Spleen (tissue), 11 donors: ENCODE measurements at regions not wholly inside any gene's neighbourhood (a gene's known extent, or its start where the extent isn't known, plus 50 kb on each side); places are given as distances from the start of the nearest gene placed in this dataset.

ENCODE experiments used
- DNase-seq: peaks from one replicate; pipeline ENCODE4 v3.0.0-alpha.2; 2020
- H3K27ac ChIP-seq, 8 donors: fragments of 200-600 bp; sonication (generic) in 7 of 8; 1 replicate in 4 of 8; 2 replicates in 4 of 8; pipeline versions ENCODE4 v1.5.0 to v1.8.0; 2016 to 2021; ENCODE audit warnings: inconsistent platforms in 4 of 8, mild to moderate bottlenecking in 4 of 8, moderate library complexity in 1 of 8
- H3K27me3 ChIP-seq, 7 donors: fragments of 200-600 bp; sonication (generic) in 6 of 7; replicated peaks in 1 of 7; 1 replicate in 4 of 7; 2 replicates in 3 of 7; pipeline versions ENCODE4 v1.5.0 to v1.8.0; 2016 to 2021; ENCODE audit warnings: inconsistent platforms in 3 of 7, mild to moderate bottlenecking in 1 of 7
- H3K36me3 ChIP-seq, 6 donors: fragments of 200-600 bp; sonication (generic) in 5 of 6; 1 replicate in 4 of 6; 2 replicates in 2 of 6; pipeline versions ENCODE4 v1.5.0 to v1.8.0; 2016 to 2021; ENCODE audit warnings: inconsistent platforms in 2 of 6
- H3K4me1 ChIP-seq, 6 donors: fragments of 200-600 bp; sonication (generic) in 5 of 6; 1 replicate in 3 of 6; 2 replicates in 3 of 6; pipeline versions ENCODE4 v1.5.0 to v1.8.0; 2016 to 2021; ENCODE audit warnings: inconsistent platforms in 3 of 6
- H3K4me3 ChIP-seq, 8 donors: fragments of 200-600 bp; sonication (generic) in 7 of 8; 1 replicate in 4 of 8; 2 replicates in 4 of 8; pipeline versions ENCODE4 v1.5.0 to v1.8.0; 2016 to 2021; ENCODE audit warnings: inconsistent platforms in 4 of 8, mild to moderate bottlenecking in 4 of 8, moderate library complexity in 2 of 8
- H3K9me3 ChIP-seq, 8 donors: fragments of 200-600 bp; sonication (generic) in 7 of 8; 1 replicate in 4 of 8; 2 replicates in 4 of 8; pipeline versions ENCODE4 v1.5.0 to v1.8.0; 2016 to 2021; ENCODE audit warnings: inconsistent platforms in 4 of 8
- POLR2A ChIP-seq, 3 donors: fragments of 450-650 bp; IDR thresholded peaks; one replicate each; pipeline ENCODE4 v1.5.1; 2017; ENCODE audit warnings: antibody characterized with exemption in 3 of 3, mild to moderate bottlenecking in 1 of 3
- POLR2AphosphoS5 ChIP-seq, 3 donors: sonication (generic); formaldehyde crosslinking; IDR thresholded peaks; one replicate each; pipeline ENCODE4 v1.5.1; 2017; ENCODE audit warnings: antibody characterized with exemption in 3 of 3
- WGBS, 5 donors: extraction: QIAGEN DNeasy Blood & Tissue Kit in 3 of 5; methylation state at CpG; one replicate each; pipeline versions ENCODE4 v1.1.5 to v1.1.7; 2013 to 2018; 5-methylcytosine and 5-hydroxymethylcytosine counted together
- intact Hi-C: fragments of 100-400 bp; cut with DNase I; formaldehyde crosslinking; loops from one replicate; pipeline ENCODE4 v1.15.0; 2023; ENCODE audit warnings: low total_unique reads
- TF ChIP-seq, protein P1 (sequence below), 11 experiments: fragments of 200-600 bp in 7 of 11; fragments of 450-650 bp in 4 of 11; sonication (generic) in 4 of 11; IDR thresholded peaks in 8 of 11; conservative IDR thresholded peaks in 3 of 11; 1 replicate in 7 of 11; 2 replicates in 4 of 11; pipeline versions ENCODE4 v1.4.0 to v1.8.0; 2016 to 2021; ENCODE audit warnings: antibody characterized with exemption in 11 of 11, inconsistent platforms in 4 of 11, mild to moderate bottlenecking in 1 of 11
- donor health status: healthy with polysubstance abuse.
- donor health status: DM: no; HTN: no; CAD: no; lungs with moderate emphysema.
- donor health status: DM: no; HTN: no; CAD: no.
- donor health status: Bipolar disorder and iron deficiency.
- donor health status: healthy.
- donor health status: DM: no; HTN: no; CAD: no.
- donor health status: DM: yes; HTN: yes; CAD: no.

DNA sequence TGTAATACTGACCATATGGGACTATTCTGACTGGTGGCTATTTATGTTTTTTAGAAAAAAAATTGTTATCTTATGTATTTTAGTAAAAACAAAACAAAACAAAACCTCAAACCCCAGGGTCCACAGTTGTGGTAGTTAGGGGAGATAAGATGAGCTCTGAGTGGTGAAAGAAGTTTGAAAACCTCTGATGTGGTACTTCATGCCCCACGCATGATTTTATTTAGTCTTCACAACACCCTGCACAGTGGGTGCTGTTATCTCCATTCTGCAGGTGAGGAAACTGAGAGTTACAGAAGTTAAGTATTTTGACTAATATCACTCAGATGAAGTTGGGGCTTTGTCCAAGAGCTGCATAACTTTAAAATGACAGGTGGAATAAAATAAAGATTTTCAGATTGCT, 230.6 kb upstream of the TRPC5 start:
- 42 to 87% (median 75%) methylated on average over 1 of the region's 1 CpG for WGBS, 5 donors
- intact Hi-C loops = no loop called here
- H3K4me3 ChIP-seq = no peak overlapping the region

DNA sequence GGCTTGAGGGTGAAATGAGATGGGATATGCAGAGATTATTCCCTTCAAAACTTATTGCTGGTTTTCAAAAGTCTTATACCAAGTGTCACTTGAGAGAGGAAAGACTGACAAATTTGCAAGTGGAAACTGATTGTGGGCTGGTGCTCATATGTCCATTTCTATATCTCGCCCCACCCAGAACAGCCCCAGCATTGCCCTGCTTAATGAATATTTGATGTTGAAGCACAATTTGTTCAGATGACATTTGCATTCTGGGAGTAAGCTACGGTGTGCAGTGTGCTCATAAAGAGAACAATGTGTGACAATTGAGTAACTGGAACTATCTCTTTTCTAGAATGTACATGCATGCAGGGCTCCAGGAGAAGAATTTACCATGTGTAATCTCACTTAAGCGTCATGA, 223.5 kb upstream of the TRPC5 start:
- H3K4me3 ChIP-seq = no peak overlapping the region
- H3K36me3 ChIP-seq = no peaks in the 10 kb centered on the region
- 80 to 87% (median 80%) methylated on average over 3 of the region's 3 CpGs for WGBS, 5 donors
- H3K4me1 ChIP-seq = no peaks in the 10 kb centered on the region
- H3K9me3 ChIP-seq = no peaks in the 10 kb centered on the region
- H3K27me3 ChIP-seq = no peaks in the 10 kb centered on the region
- intact Hi-C loops = no loop called here
- no peak overlapping the region for H3K27ac ChIP-seq
- DNase-seq = no peak
- TF ChIP-seq, protein P1, sequence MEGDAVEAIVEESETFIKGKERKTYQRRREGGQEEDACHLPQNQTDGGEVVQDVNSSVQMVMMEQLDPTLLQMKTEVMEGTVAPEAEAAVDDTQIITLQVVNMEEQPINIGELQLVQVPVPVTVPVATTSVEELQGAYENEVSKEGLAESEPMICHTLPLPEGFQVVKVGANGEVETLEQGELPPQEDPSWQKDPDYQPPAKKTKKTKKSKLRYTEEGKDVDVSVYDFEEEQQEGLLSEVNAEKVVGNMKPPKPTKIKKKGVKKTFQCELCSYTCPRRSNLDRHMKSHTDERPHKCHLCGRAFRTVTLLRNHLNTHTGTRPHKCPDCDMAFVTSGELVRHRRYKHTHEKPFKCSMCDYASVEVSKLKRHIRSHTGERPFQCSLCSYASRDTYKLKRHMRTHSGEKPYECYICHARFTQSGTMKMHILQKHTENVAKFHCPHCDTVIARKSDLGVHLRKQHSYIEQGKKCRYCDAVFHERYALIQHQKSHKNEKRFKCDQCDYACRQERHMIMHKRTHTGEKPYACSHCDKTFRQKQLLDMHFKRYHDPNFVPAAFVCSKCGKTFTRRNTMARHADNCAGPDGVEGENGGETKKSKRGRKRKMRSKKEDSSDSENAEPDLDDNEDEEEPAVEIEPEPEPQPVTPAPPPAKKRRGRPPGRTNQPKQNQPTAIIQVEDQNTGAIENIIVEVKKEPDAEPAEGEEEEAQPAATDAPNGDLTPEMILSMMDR (IDR thresholded peaks at IDR 0.05 in 8 of 11, conservative IDR thresholded peaks at IDR 0.05 in 3 of 11) = no peak
- TF ChIP-seq POLR2AphosphoS5 (IDR thresholded peaks at IDR 0.05) (no peak), POLR2A (IDR thresholded peaks at IDR 0.05) (no peak)

More for the DNA sequence above, 230.6 kb upstream of the TRPC5 start:
- Histone ChIP-seq H3K9me3 (no peaks in the 10 kb centered on the region), H3K4me1 (no peaks in the 10 kb centered on the region), H3K27ac (no peak overlapping the region), H3K36me3 (no peaks in the 10 kb centered on the region), H3K27me3 (no peaks in the 10 kb centered on the region)
- no peak for TF ChIP-seq POLR2A (IDR thresholded peaks at IDR 0.05)
- no peak for TF ChIP-seq POLR2AphosphoS5 (IDR thresholded peaks at IDR 0.05)
- no peak for DNase-seq

DNA sequence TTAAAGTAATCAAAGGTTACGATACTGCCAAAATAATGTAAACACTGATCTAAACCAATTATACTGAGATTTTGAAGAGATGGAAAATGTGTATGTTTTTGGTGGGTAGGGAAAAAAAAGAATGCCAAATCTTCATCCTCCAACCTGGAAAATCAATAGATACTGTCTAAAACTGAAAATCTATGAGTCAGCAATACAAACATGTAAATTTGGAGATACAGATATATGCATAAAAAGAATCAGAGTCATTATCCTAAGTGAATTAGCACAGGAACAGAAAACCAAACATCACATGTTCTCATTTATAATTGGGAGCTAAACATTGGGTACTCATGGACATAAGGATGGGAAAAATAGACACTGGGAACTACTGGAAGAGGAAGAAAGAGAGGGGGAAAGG, 197.4 kb upstream of the TRPC5 start:
- H3K27ac ChIP-seq = no peak overlapping the region
- intact Hi-C loops = no loop called here
- 83 to 95% (median 90%) methylated on average over 1 of the region's 1 CpG for WGBS, 5 donors
- H3K9me3 ChIP-seq = no peaks in the 10 kb centered on the region
- no peak for DNase-seq
- TF ChIP-seq, protein P1 (IDR thresholded peaks at IDR 0.05 in 8 of 11, conservative IDR thresholded peaks at IDR 0.05 in 3 of 11) = no peak
- no peak for TF ChIP-seq POLR2AphosphoS5 (IDR thresholded peaks at IDR 0.05)
- TF ChIP-seq POLR2A (IDR thresholded peaks at IDR 0.05) = no peak
- no peaks in the 10 kb centered on the region for H3K36me3 ChIP-seq
- no peaks in the 10 kb centered on the region for H3K27me3 ChIP-seq
- no peak overlapping the region for H3K4me3 ChIP-seq
- H3K4me1 ChIP-seq = no peaks in the 10 kb centered on the region

DNA sequence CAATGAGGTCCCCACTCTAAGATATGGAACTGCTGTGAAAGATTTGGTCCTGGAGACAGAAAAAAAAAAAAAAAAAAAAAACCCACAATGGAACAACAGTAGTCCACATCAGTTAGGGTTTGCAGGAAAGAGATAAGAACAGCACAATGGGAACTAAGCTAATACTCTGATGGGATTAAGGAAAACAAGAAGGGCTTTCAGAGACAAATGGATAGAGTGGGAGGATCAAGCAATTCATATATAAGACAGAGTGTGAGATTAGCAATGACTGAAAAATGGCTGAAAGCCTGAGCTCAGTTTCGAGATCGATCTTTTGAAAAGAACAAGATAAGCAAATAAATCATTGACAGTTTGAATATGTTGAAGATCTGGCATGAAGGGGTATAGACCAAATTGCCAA, 188.4 kb upstream of the TRPC5 start:
- H3K4me3 ChIP-seq = no peak overlapping the region
- no peaks in the 10 kb centered on the region for H3K27me3 ChIP-seq
- H3K9me3 ChIP-seq = no peaks in the 10 kb centered on the region
- H3K27ac ChIP-seq = no peak overlapping the region
- no peaks in the 10 kb centered on the region for H3K36me3 ChIP-seq
- no peaks in the 10 kb centered on the region for H3K4me1 ChIP-seq
- WGBS, 5 donors = 50 to 86% (median 80%) methylated on average over 2 of the region's 2 CpGs
- intact Hi-C loops = no loop called here
- DNase-seq = no peak
- TF ChIP-seq POLR2AphosphoS5 (IDR thresholded peaks at IDR 0.05) (no peak), POLR2A (IDR thresholded peaks at IDR 0.05) (no peak)
- TF ChIP-seq, protein P1 (IDR thresholded peaks at IDR 0.05 in 8 of 11, conservative IDR thresholded peaks at IDR 0.05 in 3 of 11) = no peak

DNA sequence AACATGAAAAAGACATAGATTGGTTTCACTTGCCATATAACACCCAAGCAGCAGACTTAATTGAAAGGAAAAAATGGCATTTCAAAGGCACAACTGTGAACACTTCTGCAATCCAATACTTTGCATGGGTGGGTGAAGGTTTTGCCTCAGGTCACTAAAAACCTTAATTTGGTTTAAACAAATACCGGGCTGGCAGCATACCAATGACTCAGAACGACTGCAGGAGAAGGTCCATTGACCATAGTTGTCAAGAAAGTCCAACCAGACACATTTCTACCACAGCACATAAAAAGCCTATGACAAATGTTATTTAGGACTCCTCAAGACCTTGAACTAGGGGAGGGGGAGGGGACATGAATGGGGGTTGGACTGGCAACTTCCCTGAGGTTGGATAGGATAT, 183.6 kb upstream of the TRPC5 start:
- intact Hi-C loops = no loop called here
- WGBS, 5 donors = 44 to 96% (median 75%) methylated on average over 2 of the region's 2 CpGs

More for the DNA sequence above, 183.6 kb upstream of the TRPC5 start:
- DNase-seq = no peak
- Histone ChIP-seq H3K9me3 (peaks cover 0 to 6% (median 0%) of the 10 kb centered on the region in 8 donors), H3K4me3 (no peak overlapping the region), H3K27me3 (no peaks in the 10 kb centered on the region), H3K27ac (no peak overlapping the region), H3K36me3 (no peaks in the 10 kb centered on the region), H3K4me1 (no peaks in the 10 kb centered on the region)
- TF ChIP-seq POLR2A (IDR thresholded peaks at IDR 0.05) (no peak), POLR2AphosphoS5 (IDR thresholded peaks at IDR 0.05) (no peak)
- TF ChIP-seq, protein P1 (IDR thresholded peaks at IDR 0.05 in 8 of 11, conservative IDR thresholded peaks at IDR 0.05 in 3 of 11) = no peak
